Mesenchymal stem cell (in vitro differentiated cells and primary cell): ENCODE measurements at regions not wholly inside any gene's neighbourhood (a gene's known extent, or its start where the extent isn't known, plus 50 kb on each side); places are given as distances from the start of the nearest gene placed in this dataset.

ENCODE experiments used
- DNase-seq: peaks from one replicate; pipeline ENCODE4 v3.0.0-alpha.2; 2013
- H2AFZ ChIP-seq: one replicate; pipeline ENCODE4 v1.6.1; 2013; ENCODE audit warnings: low read depth, mild to moderate bottlenecking, control low read depth, inconsistent platforms, low read length, moderate library complexity
- H2AK5ac ChIP-seq: 2 replicates; pipeline ENCODE4 v1.6.1; 2013; ENCODE audit warnings: low read length, moderate library complexity, mild to moderate bottlenecking, inconsistent platforms; ENCODE audit not compliant: severe bottlenecking
- H2BK120ac ChIP-seq: one replicate; pipeline ENCODE4 v1.6.1; 2013; ENCODE audit warnings: low read depth, mild to moderate bottlenecking, inconsistent platforms, low read length, moderate library complexity
- H2BK12ac ChIP-seq, 2 experiments: one replicate each; pipeline ENCODE4 v1.6.1; 2013; ENCODE audit warnings: inconsistent platforms in 2 of 2, low read length in 2 of 2, mild to moderate bottlenecking in 2 of 2, moderate library complexity in 2 of 2, control low read depth in 1 of 2
- H2BK15ac ChIP-seq: one replicate; pipeline ENCODE4 v1.6.1; 2013; ENCODE audit warnings: mild to moderate bottlenecking, low read depth, inconsistent platforms; ENCODE audit not compliant: poor library complexity, severe bottlenecking
- H2BK5ac ChIP-seq: 2 replicates; pipeline ENCODE4 v1.6.1; 2013; ENCODE audit warnings: low read depth, mild to moderate bottlenecking, low read length, control low read depth, inconsistent platforms; ENCODE audit not compliant: poor library complexity, severe bottlenecking
- H3K14ac ChIP-seq, 2 experiments: one replicate each; pipeline ENCODE4 v1.6.1; 2013; ENCODE audit warnings: inconsistent platforms in 2 of 2, low read length in 2 of 2, control low read depth in 1 of 2, mild to moderate bottlenecking in 1 of 2, moderate library complexity in 1 of 2
- H3K18ac ChIP-seq, 2 experiments: one replicate each; pipeline ENCODE4 v1.6.1; 2013; ENCODE audit warnings: inconsistent platforms in 2 of 2, low read length in 2 of 2, control low read depth in 1 of 2, low read depth in 1 of 2, mild to moderate bottlenecking in 1 of 2
- H3K23ac ChIP-seq, 2 experiments: one replicate each; pipeline ENCODE4 v1.6.1; 2013; ENCODE audit warnings: inconsistent platforms in 2 of 2, low read length in 2 of 2, mild to moderate bottlenecking in 2 of 2, moderate library complexity in 2 of 2, control low read depth in 1 of 2
- H3K27ac ChIP-seq: 2 replicates; pipeline ENCODE4 v1.5.1; 2013; ENCODE audit warnings: mild to moderate bottlenecking, moderate library complexity, low read length, control low read depth, inconsistent platforms; ENCODE audit not compliant: poor library complexity, severe bottlenecking
- H3K27me3 ChIP-seq, 2 experiments: 2 replicates each; pipeline versions ENCODE4 v1.6.1 to v1.7.0; 2013; ENCODE audit warnings: low read length in 2 of 2, mild to moderate bottlenecking in 2 of 2, moderate library complexity in 2 of 2, control low read depth in 1 of 2, inconsistent platforms in 1 of 2; ENCODE audit not compliant: control insufficient read depth in 1 of 2, insufficient read depth in 1 of 2
- H3K36me3 ChIP-seq, 2 experiments: 2 replicates each; pipeline versions ENCODE4 v1.6.1 to v1.7.0; 2013; ENCODE audit warnings: low read length in 2 of 2, control low read depth in 1 of 2, inconsistent platforms in 1 of 2, low read depth in 1 of 2, mild to moderate bottlenecking in 1 of 2; ENCODE audit not compliant: insufficient read depth in 2 of 2, control insufficient read depth in 1 of 2
- H3K4ac ChIP-seq, 2 experiments: one replicate each; pipeline ENCODE4 v1.6.1; 2013; ENCODE audit warnings: inconsistent platforms in 2 of 2, low read length in 2 of 2, mild to moderate bottlenecking in 2 of 2, moderate library complexity in 2 of 2, control low read depth in 1 of 2, low read depth in 1 of 2
- H3K4me1 ChIP-seq: 2 replicates; pipeline ENCODE4 v1.6.1; 2013; ENCODE audit warnings: low read depth, low read length, control low read depth; ENCODE audit not compliant: control insufficient read depth, insufficient read depth
- H3K4me2 ChIP-seq: 2 replicates; pipeline ENCODE4 v1.6.1; 2013; ENCODE audit warnings: low read length, mild to moderate bottlenecking, inconsistent platforms; ENCODE audit not compliant: poor library complexity, severe bottlenecking
- H3K4me3 ChIP-seq, 2 experiments: 2 replicates each; pipeline versions ENCODE4 v1.5.1 to v1.7.0; 2013; ENCODE audit warnings: low read length in 2 of 2, mild to moderate bottlenecking in 2 of 2, control low read depth in 1 of 2, low read depth in 1 of 2; ENCODE audit not compliant: insufficient read depth in 1 of 2
- H3K79me1 ChIP-seq: replicated peaks from 2 replicates; pipeline ENCODE4 v1.6.1; 2013; ENCODE audit warnings: mild to moderate bottlenecking, control low read depth, low read length, inconsistent platforms; ENCODE audit not compliant: poor library complexity, severe bottlenecking
- H3K9ac ChIP-seq: 2 replicates; pipeline ENCODE4 v1.7.0; 2013; ENCODE audit warnings: mild to moderate bottlenecking, low read length, moderate library complexity
- H3K9me3 ChIP-seq: 2 replicates; pipeline ENCODE4 v1.7.0; 2013; ENCODE audit warnings: mild to moderate bottlenecking, low read length; ENCODE audit not compliant: control insufficient read depth
- H4K8ac ChIP-seq: one replicate; pipeline ENCODE4 v1.6.1; 2013; ENCODE audit warnings: inconsistent platforms, mild to moderate bottlenecking, low read length, moderate library complexity
- H4K91ac ChIP-seq: one replicate; pipeline ENCODE4 v1.6.1; 2013; ENCODE audit warnings: mild to moderate bottlenecking, low read length, inconsistent platforms
- WGBS: methylation state at CpG from one replicate; pipeline ENCODE4 v1.1.7; 2013; ENCODE audit warnings: mixed read lengths; 5-methylcytosine and 5-hydroxymethylcytosine counted together

GRCh38 chr5:68432682-68433081 is 217.1 kb downstream of the PIK3R1 start:
- Histone ChIP-seq H2BK12ac (peak overlapping the region in 1 of 2 experiments; percentile 98), H3K27ac (no peak overlapping the region)

GRCh38 chr5:68433526-68433922 is 218.0 kb downstream of the PIK3R1 start:
- H3K23ac ChIP-seq, result no peak overlapping the region
- peak overlapping the region; percentile 60 for H4K91ac ChIP-seq
- H3K18ac ChIP-seq, result peak overlapping the region in 1 of 2 experiments; percentile 100
- peak overlapping the region; percentile 59 for H2BK5ac ChIP-seq
- H2BK120ac ChIP-seq, result peak overlapping the region; percentile 87
- H3K4ac ChIP-seq, result peak overlapping the region; percentile 80 to 85
- H2BK12ac ChIP-seq, result peak overlapping the region; percentile 49 to 89
- H3K27me3 ChIP-seq, result no peaks in the 10 kb centered on the region
- 97% methylated on average over 3 of the region's 3 CpGs for WGBS
- H3K4me3 ChIP-seq, result no peak overlapping the region
- peak overlapping the region; percentile 99 for H2AK5ac ChIP-seq
- H3K36me3 ChIP-seq, result no peaks in the 10 kb centered on the region
- H2BK15ac ChIP-seq, result peak overlapping the region; percentile 46
- no peak overlapping the region for H3K4me2 ChIP-seq
- peak overlapping the region; percentile 84 for H3K27ac ChIP-seq
- no peak for DNase-seq
- H3K79me1 ChIP-seq, result no peaks in the 10 kb centered on the region
- H3K9ac ChIP-seq, result peak overlapping the region; percentile 65
- peaks cover 9% of the 10 kb centered on the region for H3K4me1 ChIP-seq
- H3K9me3 ChIP-seq, result no peaks in the 10 kb centered on the region
- H2AFZ ChIP-seq, result no peak overlapping the region
- H4K8ac ChIP-seq, result peak overlapping the region; percentile 31
- H3K14ac ChIP-seq, result no peak overlapping the region

More at GRCh38 chr5:68432682-68433081, 217.1 kb downstream of the PIK3R1 start:
- H3K4me3 ChIP-seq, result no peak overlapping the region
- H2AK5ac ChIP-seq, result peak overlapping the region; percentile 51
- no peak overlapping the region for H3K23ac ChIP-seq
- no peak overlapping the region for H2BK15ac ChIP-seq
- H2BK5ac ChIP-seq, result no peak overlapping the region
- no peak overlapping the region for H3K9ac ChIP-seq
- no peak overlapping the region for H3K4ac ChIP-seq
- H3K14ac ChIP-seq, result peak overlapping the region in 1 of 2 experiments; percentile 53
- no peaks in the 10 kb centered on the region for H3K79me1 ChIP-seq
- peak overlapping the region in 1 of 2 experiments; percentile 67 for H3K18ac ChIP-seq
- DNase-seq, result no peak
- H3K27me3 ChIP-seq, result no peaks in the 10 kb centered on the region
- no peaks in the 10 kb centered on the region for H3K9me3 ChIP-seq
- H2BK120ac ChIP-seq, result no peak overlapping the region
- H4K91ac ChIP-seq, result no peak overlapping the region
- H3K36me3 ChIP-seq, result no peaks in the 10 kb centered on the region
- no peak overlapping the region for H4K8ac ChIP-seq
- H2AFZ ChIP-seq, result no peak overlapping the region
- H3K4me1 ChIP-seq, result peaks cover 9% of the 10 kb centered on the region
- WGBS, result 97% methylated on average over 7 of the region's 7 CpGs
- no peak overlapping the region for H3K4me2 ChIP-seq

- Histone ChIP-seq H2BK15ac (peak overlapping the region; percentile 77), H4K91ac (peak overlapping the region; percentile 99), H2AFZ (peak overlapping the region; percentile 32), H4K8ac (peak overlapping the region; percentile 99), H3K9ac (peak overlapping the region; percentile 65), H3K14ac (peak overlapping the region in 1 of 2 experiments; percentile 89), H2AK5ac (peak overlapping the region; percentile 66), H3K79me1 (no peaks in the 10 kb centered on the region), H3K27me3 (no peaks in the 10 kb centered on the region), H3K18ac (peak overlapping the region; percentile 91 to 100), H3K27ac (peak overlapping the region; percentile 84), H3K23ac (peak overlapping the region; percentile 86 to 91), H3K4me1 (peaks cover 9% of the 10 kb centered on the region), H3K9me3 (no peaks in the 10 kb centered on the region), H2BK12ac (peak overlapping the region; percentile 100), H3K4me3 (no peak overlapping the region), H3K36me3 (no peaks in the 10 kb centered on the region), H3K4me2 (no peak overlapping the region), H2BK5ac (peak overlapping the region; percentile 59), H2BK120ac (peak overlapping the region; percentile 87), H3K4ac (peak overlapping the region; percentile 97 to 99)
- WGBS, result 20% methylated on average over 27 of the region's 27 CpGs
- peak; percentile 98 for DNase-seq
Observed at GRCh38 chr5:68433923-68434879, 218.6 kb downstream of the PIK3R1 start.

- H3K9me3 ChIP-seq, result no peaks in the 10 kb centered on the region
- H3K4me3 ChIP-seq, result no peak overlapping the region
- H2BK12ac ChIP-seq, result peak overlapping the region; percentile 7 to 85
- DNase-seq, result no peak
- no peak overlapping the region for H2BK120ac ChIP-seq
- no peak overlapping the region for H4K8ac ChIP-seq
- peaks cover 9% of the 10 kb centered on the region for H3K4me1 ChIP-seq
- H3K18ac ChIP-seq, result peak overlapping the region in 1 of 2 experiments; percentile 14
- H3K79me1 ChIP-seq, result no peaks in the 10 kb centered on the region
- H3K23ac ChIP-seq, result no peak overlapping the region
- H3K36me3 ChIP-seq, result no peaks in the 10 kb centered on the region
- peak overlapping the region; percentile 39 for H2BK15ac ChIP-seq
- peak overlapping the region in 1 of 2 experiments; percentile 83 for H3K4ac ChIP-seq
- H2AK5ac ChIP-seq, result peak overlapping the region; percentile 33
- no peak overlapping the region for H3K4me2 ChIP-seq
- no peaks in the 10 kb centered on the region for H3K27me3 ChIP-seq
- 100% methylated on average over 1 of the region's 1 CpG for WGBS
- H2AFZ ChIP-seq, result no peak overlapping the region
- no peak overlapping the region for H3K14ac ChIP-seq
- H4K91ac ChIP-seq, result peak overlapping the region; percentile 30
- no peak overlapping the region for H3K9ac ChIP-seq
- H3K27ac ChIP-seq, result no peak overlapping the region
- no peak overlapping the region for H2BK5ac ChIP-seq
Observed at GRCh38 chr5:68435611-68436010, 220.1 kb downstream of the PIK3R1 start.
